ENCODE measurements at regions not wholly inside any gene's neighbourhood (a gene's known extent, or its start where the extent isn't known, plus 50 kb on each side); places are given as distances from the start of the nearest gene placed in this dataset.

GRCh38 chr5:34476941-34477565 is 179.1 kb upstream of the RAI14 start:
- H3K27me3 ChIP-seq (ENCODE audit: insufficient read depth, low read length) = no peaks in the 10 kb centered on the region
- no peaks in the 10 kb centered on the region for H3K36me3 ChIP-seq (ENCODE audit: insufficient read depth, low read length)
- no peak overlapping the region for H2AFZ ChIP-seq (ENCODE audit: low read depth, low read length)
- no peaks in the 10 kb centered on the region for H3K4me1 ChIP-seq (ENCODE audit: insufficient read depth, low read length)
- H3K4me3 ChIP-seq (ENCODE audit: low read length) = no peak overlapping the region
- H3K9me3 ChIP-seq (ENCODE audit: low read length) = peaks cover under 1% of the 10 kb centered on the region

DNA sequence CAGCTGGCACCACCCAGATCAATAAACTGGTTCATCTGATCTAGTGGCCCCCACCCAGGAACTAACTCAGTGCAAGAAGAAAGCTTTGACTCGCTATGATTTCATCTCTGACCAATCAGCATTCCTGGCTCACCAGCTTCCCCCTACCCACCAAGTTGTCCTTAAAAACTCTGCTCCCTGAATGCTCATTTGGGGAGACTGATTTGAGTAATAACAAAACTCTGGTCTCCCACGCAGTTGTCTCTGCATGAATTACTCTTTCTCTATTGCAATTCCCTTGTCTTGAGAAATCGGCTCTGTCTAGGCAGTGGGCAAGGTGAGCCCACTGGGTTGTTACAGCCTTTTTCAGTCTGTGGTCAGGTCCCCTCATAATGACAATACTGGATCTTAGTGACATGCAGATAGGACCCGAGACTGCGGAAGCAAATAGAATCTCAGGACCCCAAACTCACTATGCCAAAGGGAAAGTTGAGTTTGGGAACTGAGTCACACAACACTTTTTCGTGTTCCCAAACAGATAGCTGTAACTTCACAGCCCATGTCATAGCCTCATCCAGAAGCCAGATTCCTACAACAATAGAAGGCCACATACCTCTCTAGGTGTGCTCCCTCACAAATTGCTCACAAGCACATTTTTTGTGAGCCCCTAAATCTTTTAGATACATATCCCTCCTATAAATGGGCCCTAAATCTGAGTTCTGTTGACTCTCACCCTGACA is 175.2 kb upstream of the RAI14 start:
- Histone ChIP-seq H3K9me3 (ENCODE audit: low read length) (peaks cover 6% of the 10 kb centered on the region), H2AFZ (ENCODE audit: low read depth, low read length) (no peak overlapping the region), H3K27me3 (ENCODE audit: insufficient read depth, low read length) (no peaks in the 10 kb centered on the region), H3K4me3 (ENCODE audit: low read length) (no peak overlapping the region), H3K4me1 (ENCODE audit: insufficient read depth, low read length) (peaks cover 18% of the 10 kb centered on the region), H3K36me3 (ENCODE audit: insufficient read depth, low read length) (no peaks in the 10 kb centered on the region)

GRCh38 chr5:34483442-34484033 is 172.6 kb upstream of the RAI14 start:
- no peak overlapping the region for H3K4me3 ChIP-seq (ENCODE audit: low read length)
- H2AFZ ChIP-seq (ENCODE audit: low read depth, low read length) = no peak overlapping the region
- H3K4me1 ChIP-seq (ENCODE audit: insufficient read depth, low read length) = peaks cover 19% of the 10 kb centered on the region
- no peaks in the 10 kb centered on the region for H3K36me3 ChIP-seq (ENCODE audit: insufficient read depth, low read length)
- H3K9me3 ChIP-seq (ENCODE audit: low read length) = peaks cover 6% of the 10 kb centered on the region
- H3K27me3 ChIP-seq (ENCODE audit: insufficient read depth, low read length) = no peaks in the 10 kb centered on the region

GRCh38 chr5:34484216-34484920 is 171.8 kb upstream of the RAI14 start:
- Histone ChIP-seq H3K36me3 (ENCODE audit: insufficient read depth, low read length) (no peaks in the 10 kb centered on the region), H3K4me3 (ENCODE audit: low read length) (no peak overlapping the region), H3K4me1 (ENCODE audit: insufficient read depth, low read length) (peaks cover 19% of the 10 kb centered on the region), H2AFZ (ENCODE audit: low read depth, low read length) (no peak overlapping the region), H3K9me3 (ENCODE audit: low read length) (peaks cover 6% of the 10 kb centered on the region), H3K27me3 (ENCODE audit: insufficient read depth, low read length) (no peaks in the 10 kb centered on the region)

DNA sequence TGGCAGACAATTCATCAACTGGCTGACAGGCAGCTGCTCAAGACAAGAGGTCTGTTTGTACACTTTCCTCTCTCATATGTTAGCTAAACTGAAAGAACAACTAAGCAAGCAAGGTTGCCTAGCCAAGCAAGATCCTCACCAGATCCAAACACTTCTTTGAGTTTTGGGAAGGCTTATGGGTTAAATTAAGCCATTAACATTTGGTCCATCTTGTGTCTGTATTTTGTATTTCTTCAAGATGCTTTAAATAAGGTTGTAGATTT is 170.4 kb upstream of the RAI14 start:
- no peak overlapping the region for H2AFZ ChIP-seq (ENCODE audit: low read depth, low read length)
- peaks cover 23% of the 10 kb centered on the region for H3K4me1 ChIP-seq (ENCODE audit: insufficient read depth, low read length)
- no peaks in the 10 kb centered on the region for H3K27me3 ChIP-seq (ENCODE audit: insufficient read depth, low read length)
- H3K36me3 ChIP-seq (ENCODE audit: insufficient read depth, low read length) = no peaks in the 10 kb centered on the region
- H3K4me3 ChIP-seq (ENCODE audit: low read length) = no peak overlapping the region
- H3K9me3 ChIP-seq (ENCODE audit: low read length) = peaks cover 6% of the 10 kb centered on the region

- H3K36me3 ChIP-seq (ENCODE audit: insufficient read depth, low read length) = no peaks in the 10 kb centered on the region
- no peak overlapping the region for H3K4me3 ChIP-seq (ENCODE audit: low read length)
- H3K9me3 ChIP-seq (ENCODE audit: low read length) = peaks cover 6% of the 10 kb centered on the region
- H3K27me3 ChIP-seq (ENCODE audit: insufficient read depth, low read length) = no peaks in the 10 kb centered on the region
- H2AFZ ChIP-seq (ENCODE audit: low read depth, low read length) = no peak overlapping the region
- H3K4me1 ChIP-seq (ENCODE audit: insufficient read depth, low read length) = peaks cover 28% of the 10 kb centered on the region
Measured at GRCh38 chr5:34486160-34486848, 169.8 kb upstream of the RAI14 start.

- H3K4me1 ChIP-seq (ENCODE audit: insufficient read depth, low read length) = peaks cover 32% of the 10 kb centered on the region
- H3K4me3 ChIP-seq (ENCODE audit: low read length) = no peak overlapping the region
- H3K9me3 ChIP-seq (ENCODE audit: low read length) = peaks cover 6% of the 10 kb centered on the region
- H3K36me3 ChIP-seq (ENCODE audit: insufficient read depth, low read length) = no peaks in the 10 kb centered on the region
- H3K27me3 ChIP-seq (ENCODE audit: insufficient read depth, low read length) = no peaks in the 10 kb centered on the region
- no peak overlapping the region for H2AFZ ChIP-seq (ENCODE audit: low read depth, low read length)
Measured at GRCh38 chr5:34486849-34487158, 169.3 kb upstream of the RAI14 start.

GRCh38 chr5:34487159-34487879 is 168.8 kb upstream of the RAI14 start:
- no peaks in the 10 kb centered on the region for H3K36me3 ChIP-seq (ENCODE audit: insufficient read depth, low read length)
- no peaks in the 10 kb centered on the region for H3K27me3 ChIP-seq (ENCODE audit: insufficient read depth, low read length)
- peaks cover 3% of the 10 kb centered on the region for H3K9me3 ChIP-seq (ENCODE audit: low read length)
- no peak overlapping the region for H3K4me3 ChIP-seq (ENCODE audit: low read length)
- peaks cover 32% of the 10 kb centered on the region for H3K4me1 ChIP-seq (ENCODE audit: insufficient read depth, low read length)
- no peak overlapping the region for H2AFZ ChIP-seq (ENCODE audit: low read depth, low read length)

GRCh38 chr5:34487956-34488355 is 168.2 kb upstream of the RAI14 start:
- H3K4me1 ChIP-seq (ENCODE audit: insufficient read depth, low read length) = peaks cover 32% of the 10 kb centered on the region
- no peaks in the 10 kb centered on the region for H3K36me3 ChIP-seq (ENCODE audit: insufficient read depth, low read length)
- H2AFZ ChIP-seq (ENCODE audit: low read depth, low read length) = no peak overlapping the region
- no peak overlapping the region for H3K4me3 ChIP-seq (ENCODE audit: low read length)
- no peaks in the 10 kb centered on the region for H3K9me3 ChIP-seq (ENCODE audit: low read length)
- H3K27me3 ChIP-seq (ENCODE audit: insufficient read depth, low read length) = no peaks in the 10 kb centered on the region

GRCh38 chr5:34488984-34489383 is 167.1 kb upstream of the RAI14 start:
- no peaks in the 10 kb centered on the region for H3K9me3 ChIP-seq (ENCODE audit: low read length)
- H3K36me3 ChIP-seq (ENCODE audit: insufficient read depth, low read length) = no peaks in the 10 kb centered on the region
- H3K4me3 ChIP-seq (ENCODE audit: low read length) = no peak overlapping the region
- no peak overlapping the region for H2AFZ ChIP-seq (ENCODE audit: low read depth, low read length)
- H3K4me1 ChIP-seq (ENCODE audit: insufficient read depth, low read length) = peaks cover 23% of the 10 kb centered on the region
- H3K27me3 ChIP-seq (ENCODE audit: insufficient read depth, low read length) = no peaks in the 10 kb centered on the region

GRCh38 chr5:34490506-34491250 is 165.4 kb upstream of the RAI14 start:
- H3K9me3 ChIP-seq (ENCODE audit: low read length) = no peaks in the 10 kb centered on the region
- no peaks in the 10 kb centered on the region for H3K27me3 ChIP-seq (ENCODE audit: insufficient read depth, low read length)
- H3K36me3 ChIP-seq (ENCODE audit: insufficient read depth, low read length) = no peaks in the 10 kb centered on the region
- H3K4me3 ChIP-seq (ENCODE audit: low read length) = peak overlapping the region; percentile 38
- H3K4me1 ChIP-seq (ENCODE audit: insufficient read depth, low read length) = peaks cover 16% of the 10 kb centered on the region
- peak overlapping the region; percentile 69 for H2AFZ ChIP-seq (ENCODE audit: low read depth, low read length)

- peaks cover 13% of the 10 kb centered on the region for H3K4me1 ChIP-seq (ENCODE audit: insufficient read depth, low read length)
- no peaks in the 10 kb centered on the region for H3K27me3 ChIP-seq (ENCODE audit: insufficient read depth, low read length)
- H2AFZ ChIP-seq (ENCODE audit: low read depth, low read length) = peak overlapping the region; percentile 69
- no peaks in the 10 kb centered on the region for H3K36me3 ChIP-seq (ENCODE audit: insufficient read depth, low read length)
- H3K9me3 ChIP-seq (ENCODE audit: low read length) = no peaks in the 10 kb centered on the region
- H3K4me3 ChIP-seq (ENCODE audit: low read length) = peak overlapping the region; percentile 38
Measured at GRCh38 chr5:34491251-34491620, 164.9 kb upstream of the RAI14 start.

Measured in neuron (in vitro differentiated cells).